GM21360 (cell line): ENCODE measurements at regions not wholly inside any gene's neighbourhood (a gene's known extent, or its start where the extent isn't known, plus 50 kb on each side); places are given as distances from the start of the nearest gene placed in this dataset.
"Not testable (repeated sequence)": the region's sequence is repeated elsewhere in the genome, so short reads cannot be mapped to it uniquely, and the experiment has no call there.

ENCODE experiments used
- ATAC-seq: cut with Tn5 transposase; IDR thresholded peaks from one replicate; pipeline ENCODE4 v1.9.1; 2021; ENCODE audit warnings: mild to moderate bottlenecking, moderate library complexity; ENCODE audit not compliant: unreplicated experiment

- no peak for ATAC-seq
These were observed 102.2 kb upstream of the NAMPT start for GRCh38 chr7:106386958-106387357.

DNA sequence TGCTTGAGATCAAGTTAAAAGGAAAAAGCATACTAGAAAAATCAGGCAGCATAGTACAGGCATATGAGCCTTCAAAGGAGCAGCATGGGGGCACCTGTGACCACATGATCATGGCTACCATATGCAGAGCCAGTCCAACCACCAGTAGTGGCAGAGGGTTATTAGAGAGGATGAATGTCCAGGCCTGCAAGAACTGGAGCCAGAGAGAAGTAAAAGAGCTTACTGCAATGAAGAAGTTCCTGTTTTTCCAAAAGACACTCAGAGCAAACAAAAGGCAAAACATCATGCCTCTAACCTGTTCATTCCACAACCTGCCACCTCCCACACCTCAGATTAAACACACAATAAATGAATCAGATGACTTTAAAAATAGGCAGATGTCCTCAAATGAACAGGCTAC is 99.6 kb upstream of the NAMPT start:
- ATAC-seq, result no peak

GRCh38 chr7:106382929-106383328 is 98.1 kb upstream of the NAMPT start:
- ATAC-seq, result no peak

- no peak for ATAC-seq
These were observed 97.3 kb upstream of the NAMPT start for GRCh38 chr7:106382129-106382528.

DNA sequence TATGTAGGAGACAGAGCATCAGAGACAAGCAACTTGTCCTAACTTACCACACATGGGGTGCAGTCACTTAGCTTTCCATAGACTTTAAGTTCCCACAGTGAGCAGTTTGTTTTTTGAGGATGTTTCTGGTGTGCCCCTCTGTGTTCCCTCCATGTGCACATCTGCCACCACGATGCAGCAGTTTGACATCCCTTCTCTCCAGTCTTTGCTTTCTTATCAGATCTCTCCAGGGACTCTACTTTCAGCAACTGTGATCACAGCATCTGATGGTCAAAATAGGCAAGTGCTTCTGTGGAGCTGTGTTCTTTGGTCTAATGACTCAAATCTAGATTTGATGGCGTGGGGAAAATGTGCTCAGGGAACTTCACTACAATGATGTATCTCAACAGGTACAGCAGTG is 96.5 kb upstream of the NAMPT start:
- ATAC-seq, result no peak

- no peak for ATAC-seq
These were observed 93.1 kb upstream of the NAMPT start for GRCh38 chr7:106377847-106378361.

GRCh38 chr7:106376026-106376799 is 91.4 kb upstream of the NAMPT start:
- ATAC-seq, result no peak

DNA sequence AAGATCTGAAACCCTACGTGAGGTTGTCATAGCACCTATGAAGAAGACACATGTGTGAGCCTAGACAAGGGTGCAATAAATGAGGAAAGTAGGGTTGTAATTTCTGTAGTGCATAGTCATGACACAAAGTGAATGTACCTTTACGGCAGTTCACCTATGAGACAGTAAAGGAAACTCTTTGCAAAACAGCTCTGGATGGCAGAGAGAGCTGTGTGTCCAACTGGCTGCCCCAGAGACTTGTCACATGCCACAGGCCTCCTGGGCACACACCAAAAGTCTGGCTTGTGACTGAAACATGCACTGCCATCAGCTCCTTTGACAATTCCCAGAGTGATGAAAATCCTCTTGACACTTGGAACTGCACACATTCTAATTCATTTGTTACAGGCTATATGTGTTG is 90.7 kb upstream of the NAMPT start:
- no peak for ATAC-seq

GRCh38 chr7:106374437-106374836 is 89.7 kb upstream of the NAMPT start:
- no peak for ATAC-seq

DNA sequence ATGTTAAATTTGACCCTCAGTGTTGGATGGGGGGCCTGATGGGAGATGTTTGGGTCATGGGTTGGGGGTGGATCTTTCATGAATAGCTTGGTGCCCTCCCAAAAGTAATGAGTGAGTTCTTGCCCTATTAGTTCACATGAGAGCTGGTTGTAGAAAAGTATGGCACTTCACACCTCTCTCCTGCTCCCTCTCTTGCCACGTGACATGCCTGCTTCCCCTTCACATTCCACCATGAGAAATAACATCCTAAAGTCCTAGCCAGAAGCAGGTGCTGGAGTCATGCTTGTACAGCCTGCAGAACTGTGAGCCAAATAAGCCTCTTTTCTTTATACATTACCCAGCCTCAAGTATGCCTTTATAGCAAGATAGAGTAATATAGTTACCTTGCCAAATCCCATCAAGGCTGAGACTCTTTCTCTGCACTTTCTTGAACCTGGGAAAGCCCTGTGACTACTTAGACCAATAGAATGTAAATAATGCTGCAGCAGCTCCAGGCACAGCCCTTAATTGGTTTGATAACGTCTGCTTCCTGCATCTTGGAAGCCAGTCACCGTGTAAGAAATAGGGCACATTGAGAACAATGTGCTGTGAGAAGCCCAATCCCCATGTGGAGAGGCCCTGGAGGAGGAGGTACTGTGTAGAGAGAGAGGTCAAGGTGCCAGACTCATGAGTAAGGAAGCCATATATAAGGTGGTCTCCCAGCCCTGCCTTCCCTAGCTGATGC is 88.0 kb upstream of the NAMPT start:
- ATAC-seq, result no peak

DNA sequence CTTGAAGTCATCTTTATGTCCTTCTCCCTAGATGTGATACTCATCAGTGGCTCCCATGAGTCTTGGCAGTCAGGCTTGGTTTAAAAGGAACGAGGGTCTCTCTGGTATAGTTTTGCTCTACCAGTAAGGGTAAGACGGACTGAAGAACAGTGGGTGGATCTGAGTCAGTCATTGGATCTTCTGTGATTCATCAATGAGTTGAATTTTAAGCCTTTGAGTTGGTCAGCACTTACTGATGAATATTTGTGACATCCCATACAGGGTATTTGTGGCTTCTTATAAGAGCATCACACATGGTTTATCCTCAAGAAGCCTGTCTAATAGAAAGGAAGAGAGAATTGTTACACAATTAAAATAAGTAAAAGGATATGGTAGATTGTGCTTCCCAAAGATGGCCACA is 87.3 kb upstream of the NAMPT start:
- no peak for ATAC-seq

DNA sequence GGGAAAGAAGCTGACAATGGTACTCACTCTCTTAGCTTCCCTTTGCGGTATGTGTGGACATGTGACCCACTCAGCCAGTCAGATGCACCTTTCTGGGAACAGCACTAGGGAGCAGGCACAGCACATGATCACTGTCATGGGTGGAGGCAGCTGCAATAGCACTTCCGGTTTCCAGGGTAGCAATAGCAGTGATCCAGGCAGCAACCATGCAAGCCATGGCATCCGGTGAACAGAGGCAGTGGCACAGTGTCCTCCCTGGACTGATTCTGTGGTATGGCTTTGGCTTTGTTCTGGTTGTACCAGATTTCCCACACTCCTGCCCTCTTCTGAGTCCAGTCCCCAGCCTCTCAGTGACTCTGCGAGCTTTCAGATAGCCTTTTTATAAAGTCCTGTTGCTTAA is 86.8 kb upstream of the NAMPT start:
- ATAC-seq, result no peak

DNA sequence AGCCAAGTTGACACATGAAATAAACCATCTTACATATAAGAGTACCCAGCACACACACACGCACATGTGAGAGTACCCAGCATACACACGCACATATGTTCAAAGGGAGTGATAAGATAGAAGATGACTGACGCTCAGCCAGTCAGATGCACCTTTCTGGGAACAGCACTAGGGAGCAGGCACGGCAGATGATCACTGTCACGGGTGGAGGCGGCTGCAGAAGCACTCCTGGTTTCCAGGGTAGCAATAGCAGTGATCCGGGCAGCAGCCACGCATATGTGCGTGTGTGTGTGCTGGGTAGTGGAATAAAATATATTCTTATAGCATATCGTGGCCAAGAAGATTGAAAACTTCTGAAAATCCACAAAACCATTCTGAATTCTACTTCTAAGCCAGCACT is 85.8 kb upstream of the NAMPT start:
- ATAC-seq, result no peak

DNA sequence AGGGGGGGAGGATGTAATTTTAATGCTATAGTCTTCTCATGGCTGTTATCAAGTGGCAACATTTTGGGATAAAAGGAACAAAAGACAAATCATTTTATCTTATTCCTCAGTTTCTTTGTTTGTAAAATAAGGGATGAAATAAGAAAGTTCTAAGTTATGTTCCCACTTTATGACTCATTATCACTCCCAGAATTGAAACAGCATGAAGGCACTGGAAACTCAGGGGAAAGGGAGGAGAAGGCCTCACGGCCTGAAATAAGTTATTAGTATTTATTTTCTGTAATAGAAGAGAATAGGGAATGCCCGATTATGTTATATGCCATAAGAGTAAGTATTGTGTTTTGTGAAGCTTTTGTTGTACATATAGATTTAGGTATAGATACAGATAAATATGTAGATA is 85.0 kb upstream of the NAMPT start:
- no peak for ATAC-seq

- ATAC-seq, result no peak
These were observed 84.6 kb upstream of the NAMPT start for GRCh38 chr7:106369352-106369751.

GRCh38 chr7:106367664-106368063 is 82.9 kb upstream of the NAMPT start:
- no peak for ATAC-seq

DNA sequence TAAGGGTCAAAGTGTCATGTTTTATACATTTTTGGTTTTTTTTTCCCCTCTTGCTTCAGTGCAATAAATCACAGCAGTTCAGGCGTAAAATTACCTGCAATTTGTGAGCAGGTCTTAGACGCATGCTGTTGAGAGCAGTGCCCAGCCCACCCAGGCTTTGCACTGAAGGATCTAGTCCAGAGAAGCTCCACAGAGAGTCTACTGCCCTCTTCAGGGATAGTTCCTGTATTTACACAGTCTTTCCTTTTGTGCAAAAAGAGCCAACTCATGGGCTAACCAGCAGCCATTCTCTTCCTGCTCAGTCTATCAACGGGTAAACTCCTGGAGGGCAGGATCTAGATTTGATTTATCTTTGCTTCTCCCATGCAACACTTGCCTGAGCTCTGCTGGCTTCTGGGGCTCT is 82.2 kb upstream of the NAMPT start:
- ATAC-seq, result no peak

- ATAC-seq, result no peak
These were observed 80.6 kb upstream of the NAMPT start for GRCh38 chr7:106365252-106366005.

GRCh38 chr7:106362507-106362906 is 77.7 kb upstream of the NAMPT start:
- not testable (repeated sequence) for ATAC-seq

- no peak for ATAC-seq
These were observed 73.4 kb upstream of the NAMPT start for GRCh38 chr7:106358103-106358663.

DNA sequence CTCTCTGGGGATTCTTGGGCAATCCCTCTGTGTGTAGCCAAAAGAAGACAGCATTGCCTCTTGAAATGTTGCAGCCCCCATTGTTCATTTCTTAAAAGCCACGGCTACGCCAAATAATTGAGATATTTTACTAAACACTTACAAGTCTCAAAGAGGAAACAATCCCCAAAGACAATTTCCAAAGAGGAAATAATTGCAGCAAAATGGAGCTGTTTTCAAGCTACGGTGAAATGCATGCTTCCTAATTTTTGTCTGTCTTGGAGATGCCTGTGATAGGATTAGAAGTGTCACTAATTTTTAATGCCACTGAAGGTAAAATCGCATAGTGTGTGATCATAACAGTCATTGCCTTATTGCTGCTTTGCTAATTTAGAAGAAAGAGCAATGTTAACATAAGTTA is 72.9 kb upstream of the NAMPT start:
- no peak for ATAC-seq
